ENCODE measurements at regions not wholly inside any gene's neighbourhood (a gene's known extent, or its start where the extent isn't known, plus 50 kb on each side); places are given as distances from the start of the nearest gene placed in this dataset.

GRCh38 chr2:189299974-189300373 lies 120.4 kb upstream of the COL5A2 start:
- TF ChIP-seq ZFX (IDR thresholded peaks at IDR 0.05; ENCODE audit: borderline replicate concordance) (no peak), CTCF (IDR thresholded peaks at IDR 0.05) (no peak)
- no peak overlapping the region for H3K27ac ChIP-seq

DNA sequence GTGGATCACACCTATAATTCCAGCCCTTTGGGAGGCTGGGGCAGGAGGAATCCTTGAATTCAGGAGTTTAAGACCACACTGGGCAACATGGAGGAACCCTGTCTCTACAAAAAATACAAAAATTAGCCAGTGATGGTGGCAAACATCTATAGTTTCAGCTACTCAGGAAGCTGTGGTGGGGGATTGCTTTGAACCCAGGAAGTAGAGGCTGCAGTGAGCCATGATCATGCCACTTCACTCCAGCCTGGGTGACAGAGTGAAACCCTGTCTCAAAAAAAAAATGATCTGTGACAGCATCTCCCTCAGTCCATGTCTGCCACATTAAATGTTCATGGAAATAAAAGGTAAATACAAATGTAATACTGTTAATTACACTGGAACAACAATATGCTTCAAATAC lies 121.4 kb upstream of the COL5A2 start:
- H3K27ac ChIP-seq: no peak overlapping the region
- TF ChIP-seq CTCF (IDR thresholded peaks at IDR 0.05): no peak
- no peak for TF ChIP-seq ZFX (IDR thresholded peaks at IDR 0.05; ENCODE audit: borderline replicate concordance)

- TF ChIP-seq CTCF (IDR thresholded peaks at IDR 0.05) (no peak), ZFX (IDR thresholded peaks at IDR 0.05; ENCODE audit: borderline replicate concordance) (no peak)
- no peak overlapping the region for H3K27ac ChIP-seq
Observed at GRCh38 chr2:189302274-189302948, 122.8 kb upstream of the COL5A2 start.

- no peak overlapping the region for H3K27ac ChIP-seq
- TF ChIP-seq ZFX (IDR thresholded peaks at IDR 0.05; ENCODE audit: borderline replicate concordance): no peak
- TF ChIP-seq CTCF (IDR thresholded peaks at IDR 0.05): no peak
Observed at GRCh38 chr2:189304360-189304759, 124.8 kb upstream of the COL5A2 start.

- TF ChIP-seq ZFX (IDR thresholded peaks at IDR 0.05; ENCODE audit: borderline replicate concordance) (no peak), CTCF (IDR thresholded peaks at IDR 0.05) (no peak)
- no peak overlapping the region for H3K27ac ChIP-seq
Observed at GRCh38 chr2:189305291-189305943, 125.9 kb upstream of the COL5A2 start.

- TF ChIP-seq ZFX (IDR thresholded peaks at IDR 0.05; ENCODE audit: borderline replicate concordance) (no peak), CTCF (IDR thresholded peaks at IDR 0.05) (no peak)
- H3K27ac ChIP-seq: no peak overlapping the region
Observed at GRCh38 chr2:189306525-189306924, 127.0 kb upstream of the COL5A2 start.

GRCh38 chr2:189308056-189308790 lies 128.7 kb upstream of the COL5A2 start:
- no peak for TF ChIP-seq CTCF (IDR thresholded peaks at IDR 0.05)

More at GRCh38 chr2:189308056-189308790, 128.7 kb upstream of the COL5A2 start:
- H3K27ac ChIP-seq: no peak overlapping the region

All from 22Rv1 (cell line).